PFSK-1 (cell line): ENCODE measurements at regions not wholly inside any gene's neighbourhood (a gene's known extent, or its start where the extent isn't known, plus 50 kb on each side); places are given as distances from the start of the nearest gene placed in this dataset.

Experiments used
- POLR2AphosphoS5 ChIP-seq: IDR thresholded peaks from 2 replicates; pipeline ENCODE4 v1.6.1; 2012; ENCODE audit warnings: low read depth, mild to moderate bottlenecking, control low read depth, low read length, moderate library complexity
- TF ChIP-seq, protein P1 (sequence below), 2 experiments: IDR thresholded peaks; 2 replicates each; pipeline versions ENCODE4 v1.6.1 to v1.8.0; 2011 to 2012; ENCODE audit warnings: low read depth in 2 of 2, low read length in 2 of 2, control low read depth in 1 of 2, inconsistent platforms in 1 of 2, mild to moderate bottlenecking in 1 of 2, moderate library complexity in 1 of 2; ENCODE audit not compliant: insufficient read depth in 1 of 2

- no peak for TF ChIP-seq POLR2AphosphoS5
- TF ChIP-seq, protein P1, sequence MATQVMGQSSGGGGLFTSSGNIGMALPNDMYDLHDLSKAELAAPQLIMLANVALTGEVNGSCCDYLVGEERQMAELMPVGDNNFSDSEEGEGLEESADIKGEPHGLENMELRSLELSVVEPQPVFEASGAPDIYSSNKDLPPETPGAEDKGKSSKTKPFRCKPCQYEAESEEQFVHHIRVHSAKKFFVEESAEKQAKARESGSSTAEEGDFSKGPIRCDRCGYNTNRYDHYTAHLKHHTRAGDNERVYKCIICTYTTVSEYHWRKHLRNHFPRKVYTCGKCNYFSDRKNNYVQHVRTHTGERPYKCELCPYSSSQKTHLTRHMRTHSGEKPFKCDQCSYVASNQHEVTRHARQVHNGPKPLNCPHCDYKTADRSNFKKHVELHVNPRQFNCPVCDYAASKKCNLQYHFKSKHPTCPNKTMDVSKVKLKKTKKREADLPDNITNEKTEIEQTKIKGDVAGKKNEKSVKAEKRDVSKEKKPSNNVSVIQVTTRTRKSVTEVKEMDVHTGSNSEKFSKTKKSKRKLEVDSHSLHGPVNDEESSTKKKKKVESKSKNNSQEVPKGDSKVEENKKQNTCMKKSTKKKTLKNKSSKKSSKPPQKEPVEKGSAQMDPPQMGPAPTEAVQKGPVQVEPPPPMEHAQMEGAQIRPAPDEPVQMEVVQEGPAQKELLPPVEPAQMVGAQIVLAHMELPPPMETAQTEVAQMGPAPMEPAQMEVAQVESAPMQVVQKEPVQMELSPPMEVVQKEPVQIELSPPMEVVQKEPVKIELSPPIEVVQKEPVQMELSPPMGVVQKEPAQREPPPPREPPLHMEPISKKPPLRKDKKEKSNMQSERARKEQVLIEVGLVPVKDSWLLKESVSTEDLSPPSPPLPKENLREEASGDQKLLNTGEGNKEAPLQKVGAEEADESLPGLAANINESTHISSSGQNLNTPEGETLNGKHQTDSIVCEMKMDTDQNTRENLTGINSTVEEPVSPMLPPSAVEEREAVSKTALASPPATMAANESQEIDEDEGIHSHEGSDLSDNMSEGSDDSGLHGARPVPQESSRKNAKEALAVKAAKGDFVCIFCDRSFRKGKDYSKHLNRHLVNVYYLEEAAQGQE (IDR thresholded peaks at IDR 0.05; ENCODE audit: insufficient read depth in 1 of 2, low read depth in 2 of 2, low read length in 2 of 2) = no peak
Observed at GRCh38 chr6:2560917-2561698, 189.6 kb downstream of the MYLK4 start.
